ENCODE measurements at regions not wholly inside any gene's neighbourhood (a gene's known extent, or its start where the extent isn't known, plus 50 kb on each side); places are given as distances from the start of the nearest gene placed in this dataset.

GRCh38 chr2:129103936-129104878 is 785.5 kb upstream of the HS6ST1 start:
- TF ChIP-seq CTCF (IDR thresholded peaks at IDR 0.05; ENCODE audit: low read depth, low read length), result no peak
- no peak overlapping the region for H3K4me3 ChIP-seq (ENCODE audit: low read depth, low read length)
- no peak for DNase-seq
- no peaks in the 10 kb centered on the region for H3K27me3 ChIP-seq
- no peaks in the 10 kb centered on the region for H3K4me1 ChIP-seq
- H3K36me3 ChIP-seq, result no peaks in the 10 kb centered on the region
- H3K9me3 ChIP-seq, result no peaks in the 10 kb centered on the region

- no peak for DNase-seq
- no peaks in the 10 kb centered on the region for H3K4me1 ChIP-seq
- H3K27me3 ChIP-seq, result no peaks in the 10 kb centered on the region
- no peaks in the 10 kb centered on the region for H3K9me3 ChIP-seq
- no peak for TF ChIP-seq CTCF (IDR thresholded peaks at IDR 0.05; ENCODE audit: low read depth, low read length)
- H3K36me3 ChIP-seq, result no peaks in the 10 kb centered on the region
- no peak overlapping the region for H3K4me3 ChIP-seq (ENCODE audit: low read depth, low read length)
These were observed 793.5 kb upstream of the HS6ST1 start for GRCh38 chr2:129112181-129112580.

GRCh38 chr2:129113776-129114175 is 795.1 kb upstream of the HS6ST1 start:
- no peak for TF ChIP-seq CTCF (IDR thresholded peaks at IDR 0.05; ENCODE audit: low read depth, low read length)
- no peak for DNase-seq
- no peaks in the 10 kb centered on the region for H3K27me3 ChIP-seq
- no peaks in the 10 kb centered on the region for H3K4me1 ChIP-seq
- H3K36me3 ChIP-seq, result no peaks in the 10 kb centered on the region
- no peaks in the 10 kb centered on the region for H3K9me3 ChIP-seq
- no peak overlapping the region for H3K4me3 ChIP-seq (ENCODE audit: low read depth, low read length)

GRCh38 chr2:129117434-129117833 is 798.8 kb upstream of the HS6ST1 start:
- Histone ChIP-seq H3K4me3 (ENCODE audit: low read depth, low read length) (no peak overlapping the region), H3K27me3 (no peaks in the 10 kb centered on the region), H3K4me1 (no peaks in the 10 kb centered on the region), H3K9me3 (no peaks in the 10 kb centered on the region), H3K36me3 (no peaks in the 10 kb centered on the region)
- TF ChIP-seq CTCF (IDR thresholded peaks at IDR 0.05; ENCODE audit: low read depth, low read length), result no peak
- DNase-seq, result no peak

GRCh38 chr2:129118296-129118695 is 799.6 kb upstream of the HS6ST1 start:
- H3K4me1 ChIP-seq, result no peaks in the 10 kb centered on the region
- no peak overlapping the region for H3K4me3 ChIP-seq (ENCODE audit: low read depth, low read length)
- H3K36me3 ChIP-seq, result no peaks in the 10 kb centered on the region
- no peaks in the 10 kb centered on the region for H3K27me3 ChIP-seq
- no peaks in the 10 kb centered on the region for H3K9me3 ChIP-seq
- no peak for TF ChIP-seq CTCF (IDR thresholded peaks at IDR 0.05; ENCODE audit: low read depth, low read length)
- no peak for DNase-seq

- no peak overlapping the region for H3K4me3 ChIP-seq (ENCODE audit: low read depth, low read length)
- TF ChIP-seq CTCF (IDR thresholded peaks at IDR 0.05; ENCODE audit: low read depth, low read length), result no peak
- DNase-seq, result no peak
- no peaks in the 10 kb centered on the region for H3K36me3 ChIP-seq
- no peaks in the 10 kb centered on the region for H3K27me3 ChIP-seq
- no peaks in the 10 kb centered on the region for H3K9me3 ChIP-seq
- no peaks in the 10 kb centered on the region for H3K4me1 ChIP-seq
These were observed 810.4 kb upstream of the HS6ST1 start for GRCh38 chr2:129129087-129129486.
